ENCODE measurements at regions not wholly inside any gene's neighbourhood (a gene's known extent, or its start where the extent isn't known, plus 50 kb on each side); places are given as distances from the start of the nearest gene placed in this dataset.

GRCh38 chr16:8175411-8175810 lies 414.9 kb downstream of the TMEM114 start:
- no peak for TF ChIP-seq CTCF (IDR thresholded peaks at IDR 0.05)
- H3K4me1 ChIP-seq: no peaks in the 10 kb centered on the region
- DNase-seq (ENCODE audit: low spot score in 2 of 2): no peak
- H3K4me3 ChIP-seq: no peak overlapping the region
- no peak overlapping the region for H3K27ac ChIP-seq
- H3K27me3 ChIP-seq: no peaks in the 10 kb centered on the region
- H3K9me3 ChIP-seq: no peaks in the 10 kb centered on the region
- intact Hi-C loops (cut with DNase I): no loop called here
- H3K36me3 ChIP-seq: no peaks in the 10 kb centered on the region

- Histone ChIP-seq H3K36me3 (no peaks in the 10 kb centered on the region), H3K27me3 (no peaks in the 10 kb centered on the region), H3K4me1 (no peaks in the 10 kb centered on the region), H3K9me3 (no peaks in the 10 kb centered on the region), H3K4me3 (no peak overlapping the region), H3K27ac (no peak overlapping the region)
- intact Hi-C loops (cut with DNase I): no loop called here
- DNase-seq (ENCODE audit: low spot score in 2 of 2): no peak
- TF ChIP-seq CTCF (IDR thresholded peaks at IDR 0.05): peak in 1 of 3 experiments; percentile 34
These were observed 417.1 kb downstream of the TMEM114 start for GRCh38 chr16:8173111-8173644.

GRCh38 chr16:8172551-8172950 lies 417.8 kb downstream of the TMEM114 start:
- H3K36me3 ChIP-seq: no peaks in the 10 kb centered on the region
- H3K27me3 ChIP-seq: no peaks in the 10 kb centered on the region
- TF ChIP-seq CTCF (IDR thresholded peaks at IDR 0.05): no peak
- no peaks in the 10 kb centered on the region for H3K4me1 ChIP-seq
- no peak for DNase-seq (ENCODE audit: low spot score in 2 of 2)
- no peak overlapping the region for H3K4me3 ChIP-seq
- intact Hi-C loops (cut with DNase I): no loop called here
- no peak overlapping the region for H3K27ac ChIP-seq
- no peaks in the 10 kb centered on the region for H3K9me3 ChIP-seq

- no peaks in the 10 kb centered on the region for H3K36me3 ChIP-seq
- H3K9me3 ChIP-seq: no peaks in the 10 kb centered on the region
- intact Hi-C loops (cut with DNase I): no loop called here
- TF ChIP-seq CTCF (IDR thresholded peaks at IDR 0.05): no peak
- no peak overlapping the region for H3K27ac ChIP-seq
- H3K4me1 ChIP-seq: no peaks in the 10 kb centered on the region
- no peak for DNase-seq (ENCODE audit: low spot score in 2 of 2)
- H3K4me3 ChIP-seq: no peak overlapping the region
- H3K27me3 ChIP-seq: no peaks in the 10 kb centered on the region
These were observed 422.3 kb downstream of the TMEM114 start for GRCh38 chr16:8168016-8168415.

- H3K27ac ChIP-seq: no peak overlapping the region
- no peaks in the 10 kb centered on the region for H3K27me3 ChIP-seq
- no peak for TF ChIP-seq CTCF (IDR thresholded peaks at IDR 0.05)
- no peak overlapping the region for H3K4me3 ChIP-seq
- intact Hi-C loops (cut with DNase I): no loop called here
- no peaks in the 10 kb centered on the region for H3K36me3 ChIP-seq
- no peak for DNase-seq (ENCODE audit: low spot score in 2 of 2)
- no peaks in the 10 kb centered on the region for H3K4me1 ChIP-seq
- no peaks in the 10 kb centered on the region for H3K9me3 ChIP-seq
These were observed 422.9 kb downstream of the TMEM114 start for GRCh38 chr16:8167436-8167835.

- no peak for DNase-seq (ENCODE audit: low spot score in 2 of 2)
- H3K4me3 ChIP-seq: no peak overlapping the region
- H3K36me3 ChIP-seq: no peaks in the 10 kb centered on the region
- H3K9me3 ChIP-seq: no peaks in the 10 kb centered on the region
- H3K27ac ChIP-seq: no peak overlapping the region
- no peaks in the 10 kb centered on the region for H3K27me3 ChIP-seq
- H3K4me1 ChIP-seq: no peaks in the 10 kb centered on the region
- TF ChIP-seq CTCF (IDR thresholded peaks at IDR 0.05): no peak
- intact Hi-C loops (cut with DNase I): no loop called here
These were observed 432.3 kb downstream of the TMEM114 start for GRCh38 chr16:8158051-8158450.
